KMS-11 (cell line): ENCODE measurements at regions not wholly inside any gene's neighbourhood (a gene's known extent, or its start where the extent isn't known, plus 50 kb on each side); places are given as distances from the start of the nearest gene placed in this dataset.

Experiments used
- H2AFZ ChIP-seq: fragments of 200-600 bp; sonication (generic); 2 replicates; pipeline ENCODE4 v1.6.1; 2016; ENCODE audit warnings: antibody characterized with exemption, mixed run types, low read depth
- H3K27ac ChIP-seq: fragments of 200-600 bp; sonication (generic); 2 replicates; pipeline ENCODE4 v1.6.1; 2016; ENCODE audit warnings: mild to moderate bottlenecking, mixed run types
- H3K27me3 ChIP-seq: fragments of 200-600 bp; sonication (generic); 2 replicates; pipeline ENCODE4 v1.6.1; 2017; ENCODE audit warnings: mild to moderate bottlenecking, low read depth, mixed run types, moderate library complexity; ENCODE audit not compliant: insufficient read depth
- H3K36me3 ChIP-seq: fragments of 200-600 bp; sonication (generic); 2 replicates; pipeline ENCODE4 v1.6.1; 2017; ENCODE audit warnings: mild to moderate bottlenecking, mixed run types; ENCODE audit not compliant: insufficient read depth
- H3K4me1 ChIP-seq: fragments of 200-600 bp; sonication (generic); 2 replicates; pipeline ENCODE4 v1.6.1; 2016; ENCODE audit warnings: mild to moderate bottlenecking, low read depth, mixed run types; ENCODE audit not compliant: poor library complexity, severe bottlenecking
- H3K4me2 ChIP-seq: fragments of 200-600 bp; sonication (generic); 2 replicates; pipeline ENCODE4 v1.7.0; 2016; ENCODE audit warnings: mild to moderate bottlenecking, mixed run types
- H3K4me3 ChIP-seq: fragments of 200-600 bp; sonication (generic); IDR thresholded peaks from 2 replicates; pipeline ENCODE4 v1.6.1; 2017; ENCODE audit warnings: low read depth, low read length, mixed read lengths; ENCODE audit not compliant: insufficient read depth
- H3K79me2 ChIP-seq: fragments of 200-600 bp; sonication (generic); 2 replicates; pipeline ENCODE4 v1.6.1; 2016; ENCODE audit warnings: low read depth, mixed run types; ENCODE audit not compliant: insufficient read depth
- H3K9ac ChIP-seq: fragments of 200-600 bp; sonication (generic); 2 replicates; pipeline ENCODE4 v1.6.1; 2016; ENCODE audit warnings: mild to moderate bottlenecking, mixed run types
- H4K20me1 ChIP-seq: fragments of 200-600 bp; sonication (generic); 2 replicates; pipeline ENCODE4 v1.6.1; 2016; ENCODE audit warnings: mild to moderate bottlenecking, mixed run types; ENCODE audit not compliant: insufficient read depth
- CTCF ChIP-seq: fragments of 200-600 bp; sonication (generic); conservative IDR thresholded peaks from 2 replicates; pipeline ENCODE4 v1.6.1; 2017; ENCODE audit warnings: low read depth, mild to moderate bottlenecking, antibody characterized with exemption, low read length, moderate library complexity, mixed read lengths

- no peaks in the 10 kb centered on the region for H4K20me1 ChIP-seq
- H3K36me3 ChIP-seq, result no peaks in the 10 kb centered on the region
- no peaks in the 10 kb centered on the region for H3K79me2 ChIP-seq
- no peak overlapping the region for H3K4me3 ChIP-seq
- peak; percentile 76 for TF ChIP-seq CTCF
- peak overlapping the region; percentile 70 for H2AFZ ChIP-seq
- H3K4me2 ChIP-seq, result peak overlapping the region; percentile 21; the same call in 1 of the 2 replicates
- no peak overlapping the region for H3K9ac ChIP-seq
- peaks cover 3% of the 10 kb centered on the region for H3K4me1 ChIP-seq
- H3K27me3 ChIP-seq, result no peaks in the 10 kb centered on the region
- H3K27ac ChIP-seq, result no peak overlapping the region
These were observed 375.7 kb upstream of the CAMK1G start for GRCh38 chr1:209207701-209208286.

GRCh38 chr1:209208648-209209047 is 374.9 kb upstream of the CAMK1G start:
- H2AFZ ChIP-seq, result no peak overlapping the region
- H3K36me3 ChIP-seq, result no peaks in the 10 kb centered on the region
- TF ChIP-seq CTCF, result no peak
- H3K4me1 ChIP-seq, result no peaks in the 10 kb centered on the region
- H3K27me3 ChIP-seq, result no peaks in the 10 kb centered on the region
- H3K9ac ChIP-seq, result no peak overlapping the region
- H4K20me1 ChIP-seq, result no peaks in the 10 kb centered on the region
- H3K4me3 ChIP-seq, result no peak overlapping the region
- no peak overlapping the region for H3K27ac ChIP-seq
- H3K4me2 ChIP-seq, result no peak overlapping the region
- no peaks in the 10 kb centered on the region for H3K79me2 ChIP-seq

GRCh38 chr1:209213989-209214388 is 369.5 kb upstream of the CAMK1G start:
- Histone ChIP-seq H3K27ac (no peak overlapping the region), H3K4me3 (no peak overlapping the region), H3K79me2 (no peaks in the 10 kb centered on the region), H2AFZ (no peak overlapping the region), H3K4me2 (no peak overlapping the region), H3K36me3 (no peaks in the 10 kb centered on the region), H4K20me1 (no peaks in the 10 kb centered on the region), H3K27me3 (no peaks in the 10 kb centered on the region), H3K9ac (no peak overlapping the region), H3K4me1 (no peaks in the 10 kb centered on the region)
- TF ChIP-seq CTCF, result no peak

DNA sequence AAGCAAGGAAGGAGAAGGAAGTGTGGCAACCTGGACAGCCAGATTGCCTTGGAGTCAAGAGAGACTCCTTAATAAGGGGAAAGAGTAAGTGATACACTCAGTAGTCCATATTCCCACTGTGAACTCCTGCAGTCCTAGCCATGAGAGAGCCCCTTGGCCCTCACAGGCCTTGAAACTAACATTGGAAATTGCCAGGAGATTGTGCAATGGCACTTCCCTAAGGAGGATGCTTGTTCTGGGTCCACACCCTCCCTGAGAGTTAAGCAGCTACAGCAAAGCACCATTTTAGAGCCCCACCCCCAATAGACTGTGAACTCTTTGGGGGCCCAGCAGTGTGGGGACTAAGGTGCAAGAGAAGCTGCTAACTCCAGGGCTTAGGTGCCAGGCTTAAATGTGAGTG is 367.7 kb upstream of the CAMK1G start:
- no peak overlapping the region for H2AFZ ChIP-seq
- H3K4me1 ChIP-seq, result no peaks in the 10 kb centered on the region
- no peak for TF ChIP-seq CTCF
- H3K79me2 ChIP-seq, result no peaks in the 10 kb centered on the region
- H3K9ac ChIP-seq, result no peak overlapping the region
- no peaks in the 10 kb centered on the region for H3K27me3 ChIP-seq
- no peak overlapping the region for H3K4me3 ChIP-seq
- H4K20me1 ChIP-seq, result no peaks in the 10 kb centered on the region
- H3K27ac ChIP-seq, result no peak overlapping the region
- H3K36me3 ChIP-seq, result no peaks in the 10 kb centered on the region
- H3K4me2 ChIP-seq, result no peak overlapping the region
